ENCODE measurements at regions not wholly inside any gene's neighbourhood (a gene's known extent, or its start where the extent isn't known, plus 50 kb on each side); places are given as distances from the start of the nearest gene placed in this dataset.

DNA sequence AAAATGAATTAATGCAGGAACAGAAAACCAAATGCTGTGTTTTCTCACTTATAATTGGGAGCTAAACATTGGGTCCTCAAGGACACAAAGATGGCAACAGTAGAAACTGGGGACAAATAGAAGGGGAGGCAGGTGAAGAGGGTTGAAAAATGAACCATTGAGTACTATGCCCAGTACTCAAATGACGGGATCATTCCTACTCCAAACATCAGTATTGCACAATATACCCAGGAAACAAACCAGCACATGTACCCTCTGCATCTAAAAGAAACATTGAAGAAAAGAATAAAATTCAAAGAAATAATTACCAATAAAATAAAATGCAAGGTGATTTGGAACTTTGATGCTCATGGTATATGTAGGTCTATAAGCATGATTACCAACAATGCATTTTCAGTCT lies 110.8 kb downstream of the LMO3 start:
- no peak for TF ChIP-seq CTCF (IDR thresholded peaks at IDR 0.05; ENCODE audit: low read length)
- TF ChIP-seq EZH2 (IDR thresholded peaks at IDR 0.05; ENCODE audit: borderline replicate concordance, low read length) = no peak

All from OCI-LY1 (cell line).